ENCODE measurements at regions not wholly inside any gene's neighbourhood (a gene's known extent, or its start where the extent isn't known, plus 50 kb on each side); places are given as distances from the start of the nearest gene placed in this dataset.

GRCh38 chr6:168971549-168971948, 282.1 kb downstream of the THBS2 start:
- TF ChIP-seq CTCF (IDR thresholded peaks at IDR 0.05; ENCODE audit: low read length) (no peak), EZH2phosphoT487 (IDR thresholded peaks at IDR 0.05; ENCODE audit: low read length) (no peak), EZH2 (optimal IDR thresholded peaks at IDR 0.05; ENCODE audit: low read depth, low read length) (no peak)
